ENCODE measurements at regions not wholly inside any gene's neighbourhood (a gene's known extent, or its start where the extent isn't known, plus 50 kb on each side); places are given as distances from the start of the nearest gene placed in this dataset.

- H3K27me3 ChIP-seq (ENCODE audit: control insufficient read depth in 2 of 2, insufficient read depth in 2 of 2, low read length in 2 of 2): no peaks in the 10 kb centered on the region
- no peak overlapping the region for H3K4me3 ChIP-seq (replicated peaks in 1 of 3; ENCODE audit: insufficient read depth in 1 of 3, low read depth in 1 of 3, low read length in 3 of 3)
- no peak overlapping the region for H3K4me2 ChIP-seq (ENCODE audit: insufficient read depth, low read length)
- peaks cover 4% of the 10 kb centered on the region for H3K4me1 ChIP-seq (ENCODE audit: control insufficient read depth, extremely low read depth, insufficient read depth, low read length)
- peak overlapping the region; percentile 41 for H3K27ac ChIP-seq (ENCODE audit: insufficient read depth, low read depth, low read length)
- H4K20me1 ChIP-seq (replicated peaks; ENCODE audit: control insufficient read depth, extremely low read depth, insufficient read depth, low read length): no peaks in the 10 kb centered on the region
- H2AFZ ChIP-seq (ENCODE audit: low read depth, low read length): no peak overlapping the region
- DNase-seq (ENCODE audit: low read depth, low spot score): peak; percentile 22
- TF ChIP-seq POLR2A (IDR thresholded peaks at IDR 0.05; ENCODE audit: low read depth, low read length): no peak
- no peak for TF ChIP-seq EZH2 (IDR thresholded peaks at IDR 0.05; ENCODE audit: borderline replicate concordance, low read depth, low read length, severe bottlenecking)
- peak; percentile 56 for TF ChIP-seq JUN (IDR thresholded peaks at IDR 0.05; ENCODE audit: borderline replicate concordance, insufficient read depth, insufficient read length, low read depth)
- TF ChIP-seq CTCF (IDR thresholded peaks at IDR 0.05; ENCODE audit: extremely low read depth in 1 of 2, insufficient read depth in 1 of 2, low read depth in 1 of 2, low read length in 2 of 2): no peak
- TF ChIP-seq FOS (IDR thresholded peaks at IDR 0.05; ENCODE audit: borderline replicate concordance, insufficient read depth, low read length): no peak
- TF ChIP-seq MYC (IDR thresholded peaks at IDR 0.05; ENCODE audit: low read depth, low read length): no peak
- no peak for TF ChIP-seq POLR2AphosphoS5 (IDR thresholded peaks at IDR 0.05; ENCODE audit: insufficient read depth, low read depth, low read length)
- TF ChIP-seq GATA2 (IDR thresholded peaks at IDR 0.05; ENCODE audit: insufficient read depth, insufficient read length, low read depth, low read length): no peak
- H3K36me3 ChIP-seq (ENCODE audit: control insufficient read depth in 2 of 2, extremely low read depth in 1 of 2, insufficient read depth in 2 of 2, low read length in 2 of 2): no peaks in the 10 kb centered on the region
- dilution Hi-C loops (cut with MboI; ENCODE audit: extremely low pct_ligation_motif_present, low sequenced_read_pairs): no loop called here
- no peaks in the 10 kb centered on the region for H3K9me1 ChIP-seq (replicated peaks; ENCODE audit: control insufficient read depth, extremely low read depth, insufficient read depth, low read length)
- no peak for FAIRE-seq
- H3K79me2 ChIP-seq (ENCODE audit: control insufficient read depth, insufficient read depth, low read length): no peaks in the 10 kb centered on the region
- intact Hi-C loops (cut with micrococcal nuclease): loop anchor here (5.0 kb wide), 1 partner anchor 126 kb away; no protein-coding TSS in a partner anchor
- no peak overlapping the region for H3K9ac ChIP-seq (replicated peaks; ENCODE audit: extremely low read depth, insufficient read depth, low read length)
- H3K9me3 ChIP-seq (replicated peaks; ENCODE audit: control insufficient read depth, insufficient read depth, low read length): no peaks in the 10 kb centered on the region
- ChIA-PET CTCF (no interaction called here), POLR2A (no interaction called here)
- no TSS peak for BruUV-seq (replicated peaks)
These were observed 93.4 kb upstream of the RXFP1 start for GRCh38 chr4:158428242-158428641.
